OCI-LY7 (cell line): ENCODE measurements at regions not wholly inside any gene's neighbourhood (a gene's known extent, or its start where the extent isn't known, plus 50 kb on each side); places are given as distances from the start of the nearest gene placed in this dataset.

ENCODE experiments used
- EZH2phosphoT487 ChIP-seq: fragments of 200-600 bp; sonication (generic); IDR thresholded peaks from 2 replicates; pipeline ENCODE4 v1.6.1; 2018; ENCODE audit warnings: low read depth, borderline replicate concordance, mild to moderate bottlenecking, mixed run types, antibody characterized with exemption, low read length, moderate library complexity, mixed read lengths
- TF ChIP-seq, protein P1 (sequence below): fragments of 200-600 bp; sonication (generic); conservative IDR thresholded peaks from 2 replicates; pipeline ENCODE4 v1.5.1; 2014; ENCODE audit warnings: mild to moderate bottlenecking, antibody characterized with exemption, low read length, moderate library complexity, mixed read lengths

DNA sequence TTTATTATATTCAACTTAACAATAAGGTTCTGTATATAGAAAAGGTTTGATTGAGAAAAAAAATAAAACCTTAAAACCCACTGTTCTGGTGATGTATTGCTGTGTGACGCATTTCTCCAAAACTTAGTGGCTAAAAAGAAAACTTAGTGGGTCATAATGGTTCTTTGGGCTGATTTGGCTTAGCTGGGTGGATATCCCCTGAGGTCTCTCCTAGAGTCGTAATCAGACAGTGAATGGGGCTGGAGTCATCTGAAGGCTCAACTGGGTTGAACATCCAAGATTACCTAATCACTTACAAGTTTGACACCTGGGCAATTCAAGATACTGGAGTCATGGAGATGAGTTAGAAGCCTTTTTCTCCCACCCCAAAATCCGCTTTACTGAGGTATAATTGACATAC, 111.6 kb upstream of the TBL1XR1 start:
- TF ChIP-seq, protein P1, sequence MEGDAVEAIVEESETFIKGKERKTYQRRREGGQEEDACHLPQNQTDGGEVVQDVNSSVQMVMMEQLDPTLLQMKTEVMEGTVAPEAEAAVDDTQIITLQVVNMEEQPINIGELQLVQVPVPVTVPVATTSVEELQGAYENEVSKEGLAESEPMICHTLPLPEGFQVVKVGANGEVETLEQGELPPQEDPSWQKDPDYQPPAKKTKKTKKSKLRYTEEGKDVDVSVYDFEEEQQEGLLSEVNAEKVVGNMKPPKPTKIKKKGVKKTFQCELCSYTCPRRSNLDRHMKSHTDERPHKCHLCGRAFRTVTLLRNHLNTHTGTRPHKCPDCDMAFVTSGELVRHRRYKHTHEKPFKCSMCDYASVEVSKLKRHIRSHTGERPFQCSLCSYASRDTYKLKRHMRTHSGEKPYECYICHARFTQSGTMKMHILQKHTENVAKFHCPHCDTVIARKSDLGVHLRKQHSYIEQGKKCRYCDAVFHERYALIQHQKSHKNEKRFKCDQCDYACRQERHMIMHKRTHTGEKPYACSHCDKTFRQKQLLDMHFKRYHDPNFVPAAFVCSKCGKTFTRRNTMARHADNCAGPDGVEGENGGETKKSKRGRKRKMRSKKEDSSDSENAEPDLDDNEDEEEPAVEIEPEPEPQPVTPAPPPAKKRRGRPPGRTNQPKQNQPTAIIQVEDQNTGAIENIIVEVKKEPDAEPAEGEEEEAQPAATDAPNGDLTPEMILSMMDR = no peak
- TF ChIP-seq EZH2phosphoT487 = no peak
